Ishikawa (cell line): ENCODE measurements at regions not wholly inside any gene's neighbourhood (a gene's known extent, or its start where the extent isn't known, plus 50 kb on each side); places are given as distances from the start of the nearest gene placed in this dataset.

Experiments used
- CREB1 ChIP-seq: IDR thresholded peaks from 2 replicates; pipeline ENCODE4 v1.6.1; 2012; ENCODE audit warnings: low read depth
- EP300 ChIP-seq: IDR thresholded peaks from 2 replicates; pipeline ENCODE4 v1.6.1; 2012; ENCODE audit warnings: borderline replicate concordance
- FOXM1 ChIP-seq: IDR thresholded peaks from 2 replicates; pipeline ENCODE4 v1.6.1; 2012; ENCODE audit warnings: low read depth, borderline replicate concordance
- REST ChIP-seq: IDR thresholded peaks from 2 replicates; pipeline ENCODE4 v1.6.1; 2012; ENCODE audit warnings: low read depth, mild to moderate bottlenecking
- TAF1 ChIP-seq: IDR thresholded peaks from 2 replicates; pipeline ENCODE4 v1.6.1; 2012; ENCODE audit warnings: low read depth, mild to moderate bottlenecking

- TF ChIP-seq FOXM1 (no peak), TAF1 (no peak), REST (no peak), EP300 (no peak), CREB1 (no peak)
These were observed 1596.1 kb upstream of the WWC1 start for GRCh38 chr5:166695326-166695725.
